ENCODE measurements at regions not wholly inside any gene's neighbourhood (a gene's known extent, or its start where the extent isn't known, plus 50 kb on each side); places are given as distances from the start of the nearest gene placed in this dataset.

GRCh38 chr14:30114051-30114450 lies 186.4 kb upstream of the PRKD1 start:
- H3K27me3 ChIP-seq (ENCODE audit: control insufficient read depth, insufficient read depth, low read length), result no peaks in the 10 kb centered on the region
- no peaks in the 10 kb centered on the region; the same call in 1 of the 2 replicates for H3K4me1 ChIP-seq (ENCODE audit: control insufficient read depth, insufficient read depth, low read length)
- H3K9me3 ChIP-seq (ENCODE audit: control insufficient read depth, insufficient read depth, low read length), result no peaks in the 10 kb centered on the region
- no peak for DNase-seq (ENCODE audit: low read depth, low spot score)
- no peak overlapping the region for H3K27ac ChIP-seq (ENCODE audit: low read length)
- H3K36me3 ChIP-seq (ENCODE audit: control insufficient read depth, insufficient read depth, low read length), result no peaks in the 10 kb centered on the region
- no peak overlapping the region for H3K4me3 ChIP-seq (ENCODE audit: low read length)

GRCh38 chr14:30115756-30116155 lies 188.1 kb upstream of the PRKD1 start:
- Histone ChIP-seq H3K9me3 (ENCODE audit: control insufficient read depth, insufficient read depth, low read length) (no peaks in the 10 kb centered on the region), H3K27ac (ENCODE audit: low read length) (no peak overlapping the region), H3K36me3 (ENCODE audit: control insufficient read depth, insufficient read depth, low read length) (no peaks in the 10 kb centered on the region), H3K4me3 (ENCODE audit: low read length) (no peak overlapping the region), H3K4me1 (ENCODE audit: control insufficient read depth, insufficient read depth, low read length) (no peaks in the 10 kb centered on the region; the same call in 1 of the 2 replicates), H3K27me3 (ENCODE audit: control insufficient read depth, insufficient read depth, low read length) (no peaks in the 10 kb centered on the region)
- DNase-seq (ENCODE audit: low read depth, low spot score), result no peak
- no CpG with 5 or more reads among the region's 2 CpGs for WGBS (ENCODE audit: insufficient coverage, insufficient read length)

DNA sequence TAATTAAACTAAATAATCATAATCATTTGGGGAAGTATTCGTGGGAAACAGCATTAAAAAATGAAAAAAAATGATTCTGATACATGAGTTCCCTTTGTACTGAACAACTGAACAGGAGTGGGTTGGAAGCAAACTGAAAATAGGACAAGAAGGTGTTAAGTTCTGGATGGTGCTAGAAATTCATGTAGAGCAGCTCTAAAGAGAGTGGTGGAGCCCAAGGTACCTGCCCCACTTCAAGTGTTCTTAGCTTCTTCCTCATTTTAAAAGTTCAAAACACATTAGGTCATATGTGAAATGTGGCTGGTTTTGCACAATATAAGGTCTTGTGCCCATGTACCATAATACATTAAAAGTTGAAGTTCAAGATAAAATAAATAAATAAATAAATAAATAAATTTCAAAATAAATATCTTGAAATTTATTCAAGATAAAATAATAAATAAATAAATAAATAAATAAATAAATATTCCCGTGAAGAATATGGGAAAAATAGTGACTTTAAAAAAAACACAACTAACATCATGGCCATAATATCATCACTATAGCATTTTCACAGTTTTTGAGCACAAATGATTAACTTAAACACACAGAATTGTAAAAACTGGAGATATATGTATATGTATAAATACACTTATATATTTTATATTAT lies 191.5 kb upstream of the PRKD1 start:
- H3K36me3 ChIP-seq (ENCODE audit: control insufficient read depth, insufficient read depth, low read length), result no peaks in the 10 kb centered on the region
- no CpG with 5 or more reads among the region's 2 CpGs for WGBS (ENCODE audit: insufficient coverage, insufficient read length)

DNA sequence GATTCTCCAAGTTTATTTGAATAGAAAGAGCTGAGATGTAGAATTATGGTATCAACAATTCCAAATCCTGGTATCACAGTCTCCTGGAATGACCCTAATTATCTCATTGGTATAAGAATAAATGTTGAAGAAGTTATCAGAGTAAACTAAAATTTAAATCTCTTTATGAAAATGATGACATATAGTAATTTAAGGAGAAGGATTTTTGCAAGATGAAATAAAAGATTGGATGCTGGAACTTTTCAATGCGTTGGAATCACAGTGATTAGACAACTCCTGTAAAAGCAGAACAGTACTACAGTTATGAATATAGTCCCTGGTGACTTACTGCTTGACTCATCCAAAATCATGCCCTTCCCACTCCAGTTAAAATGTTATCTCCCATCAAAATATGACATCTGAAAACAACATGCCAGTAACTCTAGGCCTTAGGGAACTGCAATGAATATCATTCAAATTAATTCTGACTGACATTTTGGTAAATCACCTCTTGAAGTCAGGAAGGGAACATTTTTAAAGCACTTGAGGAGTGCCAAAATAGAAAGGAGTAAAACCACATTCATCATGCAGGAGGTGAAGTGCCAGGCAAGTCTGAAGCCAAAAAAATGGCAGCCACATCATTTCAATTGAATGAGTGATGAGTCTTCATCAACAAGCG lies 197.8 kb upstream of the PRKD1 start:
- no peak for DNase-seq (ENCODE audit: low read depth, low spot score)
- Histone ChIP-seq H3K27ac (ENCODE audit: low read length) (no peak overlapping the region), H3K27me3 (ENCODE audit: control insufficient read depth, insufficient read depth, low read length) (no peaks in the 10 kb centered on the region), H3K4me3 (ENCODE audit: low read length) (no peak overlapping the region), H3K36me3 (ENCODE audit: control insufficient read depth, insufficient read depth, low read length) (no peaks in the 10 kb centered on the region), H3K9me3 (ENCODE audit: control insufficient read depth, insufficient read depth, low read length) (no peaks in the 10 kb centered on the region), H3K4me1 (ENCODE audit: control insufficient read depth, insufficient read depth, low read length) (no peaks in the 10 kb centered on the region)
- no CpG with 5 or more reads among the region's 2 CpGs for WGBS (ENCODE audit: insufficient coverage, insufficient read length)

More for the DNA sequence above, 191.5 kb upstream of the PRKD1 start:
- Histone ChIP-seq H3K27ac (ENCODE audit: low read length) (no peak overlapping the region), H3K27me3 (ENCODE audit: control insufficient read depth, insufficient read depth, low read length) (no peaks in the 10 kb centered on the region), H3K4me1 (ENCODE audit: control insufficient read depth, insufficient read depth, low read length) (no peaks in the 10 kb centered on the region; the same call in 1 of the 2 replicates), H3K4me3 (ENCODE audit: low read length) (no peak overlapping the region), H3K9me3 (ENCODE audit: control insufficient read depth, insufficient read depth, low read length) (no peaks in the 10 kb centered on the region)
- DNase-seq (ENCODE audit: low read depth, low spot score), result no peak

- Histone ChIP-seq H3K27ac (ENCODE audit: low read length) (no peak overlapping the region), H3K36me3 (ENCODE audit: control insufficient read depth, insufficient read depth, low read length) (no peaks in the 10 kb centered on the region), H3K4me1 (ENCODE audit: control insufficient read depth, insufficient read depth, low read length) (no peaks in the 10 kb centered on the region), H3K27me3 (ENCODE audit: control insufficient read depth, insufficient read depth, low read length) (no peaks in the 10 kb centered on the region), H3K4me3 (ENCODE audit: low read length) (no peak overlapping the region), H3K9me3 (ENCODE audit: control insufficient read depth, insufficient read depth, low read length) (no peaks in the 10 kb centered on the region)
- DNase-seq (ENCODE audit: low read depth, low spot score), result no peak
- no CpG with 5 or more reads among the region's 4 CpGs for WGBS (ENCODE audit: insufficient coverage, insufficient read length)
These were observed 202.2 kb upstream of the PRKD1 start for GRCh38 chr14:30129807-30130206.

GRCh38 chr14:30131581-30132097 lies 204.0 kb upstream of the PRKD1 start:
- no peak for DNase-seq (ENCODE audit: low read depth, low spot score)
- no peaks in the 10 kb centered on the region for H3K4me1 ChIP-seq (ENCODE audit: control insufficient read depth, insufficient read depth, low read length)
- H3K36me3 ChIP-seq (ENCODE audit: control insufficient read depth, insufficient read depth, low read length), result no peaks in the 10 kb centered on the region
- no peaks in the 10 kb centered on the region for H3K27me3 ChIP-seq (ENCODE audit: control insufficient read depth, insufficient read depth, low read length)
- no CpG with 5 or more reads among the region's 5 CpGs for WGBS (ENCODE audit: insufficient coverage, insufficient read length)
- no peak overlapping the region for H3K27ac ChIP-seq (ENCODE audit: low read length)
- H3K4me3 ChIP-seq (ENCODE audit: low read length), result no peak overlapping the region
- no peaks in the 10 kb centered on the region for H3K9me3 ChIP-seq (ENCODE audit: control insufficient read depth, insufficient read depth, low read length)

GRCh38 chr14:30132196-30132595 lies 204.5 kb upstream of the PRKD1 start:
- Histone ChIP-seq H3K27me3 (ENCODE audit: control insufficient read depth, insufficient read depth, low read length) (no peaks in the 10 kb centered on the region), H3K4me3 (ENCODE audit: low read length) (no peak overlapping the region), H3K27ac (ENCODE audit: low read length) (no peak overlapping the region), H3K36me3 (ENCODE audit: control insufficient read depth, insufficient read depth, low read length) (no peaks in the 10 kb centered on the region), H3K9me3 (ENCODE audit: control insufficient read depth, insufficient read depth, low read length) (no peaks in the 10 kb centered on the region), H3K4me1 (ENCODE audit: control insufficient read depth, insufficient read depth, low read length) (no peaks in the 10 kb centered on the region)
- WGBS (ENCODE audit: insufficient coverage, insufficient read length), result no CpG with 5 or more reads among the region's 2 CpGs
- no peak for DNase-seq (ENCODE audit: low read depth, low spot score)

GRCh38 chr14:30134936-30135335 lies 207.3 kb upstream of the PRKD1 start:
- H3K36me3 ChIP-seq (ENCODE audit: control insufficient read depth, insufficient read depth, low read length), result no peaks in the 10 kb centered on the region

DNA sequence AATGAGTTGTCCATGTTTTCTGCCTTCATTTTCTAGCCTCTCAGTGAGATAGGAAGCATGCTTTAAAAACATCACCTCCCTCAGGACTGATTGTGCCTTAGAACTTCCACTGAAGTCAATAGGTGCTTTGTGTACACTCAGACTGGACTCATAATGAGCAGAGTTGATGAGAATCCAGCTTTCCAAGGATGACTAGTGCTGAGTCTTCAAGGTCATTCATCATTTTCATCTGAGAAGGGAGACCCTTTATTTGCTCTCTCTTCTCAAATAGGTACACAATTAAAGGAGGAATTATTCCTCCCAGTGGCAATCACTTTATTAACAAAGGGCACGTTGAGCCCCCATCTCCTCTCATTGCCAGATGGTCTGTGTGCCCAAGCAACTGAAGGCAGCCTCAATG lies 210.9 kb upstream of the PRKD1 start:
- no CpG with 5 or more reads among the region's 1 CpG for WGBS (ENCODE audit: insufficient coverage, insufficient read length)
- H3K9me3 ChIP-seq (ENCODE audit: control insufficient read depth, insufficient read depth, low read length), result no peaks in the 10 kb centered on the region
- H3K27ac ChIP-seq (ENCODE audit: low read length), result no peak overlapping the region
- H3K27me3 ChIP-seq (ENCODE audit: control insufficient read depth, insufficient read depth, low read length), result no peaks in the 10 kb centered on the region
- no peak overlapping the region for H3K4me3 ChIP-seq (ENCODE audit: low read length)
- no peaks in the 10 kb centered on the region for H3K36me3 ChIP-seq (ENCODE audit: control insufficient read depth, insufficient read depth, low read length)
- H3K4me1 ChIP-seq (ENCODE audit: control insufficient read depth, insufficient read depth, low read length), result no peaks in the 10 kb centered on the region
- DNase-seq (ENCODE audit: low read depth, low spot score), result no peak

More at GRCh38 chr14:30134936-30135335, 207.3 kb upstream of the PRKD1 start:
- no peak for DNase-seq (ENCODE audit: low read depth, low spot score)
- no peak overlapping the region for H3K27ac ChIP-seq (ENCODE audit: low read length)
- H3K27me3 ChIP-seq (ENCODE audit: control insufficient read depth, insufficient read depth, low read length), result no peaks in the 10 kb centered on the region
- WGBS (ENCODE audit: insufficient coverage, insufficient read length), result no CpG with 5 or more reads among the region's 5 CpGs
- H3K9me3 ChIP-seq (ENCODE audit: control insufficient read depth, insufficient read depth, low read length), result no peaks in the 10 kb centered on the region
- no peaks in the 10 kb centered on the region for H3K4me1 ChIP-seq (ENCODE audit: control insufficient read depth, insufficient read depth, low read length)
- H3K4me3 ChIP-seq (ENCODE audit: low read length), result no peak overlapping the region

GRCh38 chr14:30142216-30142615 lies 214.6 kb upstream of the PRKD1 start:
- no peak overlapping the region for H3K4me3 ChIP-seq (ENCODE audit: low read length)
- no CpG with 5 or more reads among the region's 1 CpG for WGBS (ENCODE audit: insufficient coverage, insufficient read length)
- no peaks in the 10 kb centered on the region for H3K27me3 ChIP-seq (ENCODE audit: control insufficient read depth, insufficient read depth, low read length)
- DNase-seq (ENCODE audit: low read depth, low spot score), result no peak
- no peaks in the 10 kb centered on the region for H3K36me3 ChIP-seq (ENCODE audit: control insufficient read depth, insufficient read depth, low read length)
- no peaks in the 10 kb centered on the region for H3K4me1 ChIP-seq (ENCODE audit: control insufficient read depth, insufficient read depth, low read length)
- no peak overlapping the region for H3K27ac ChIP-seq (ENCODE audit: low read length)
- H3K9me3 ChIP-seq (ENCODE audit: control insufficient read depth, insufficient read depth, low read length), result no peaks in the 10 kb centered on the region

DNA sequence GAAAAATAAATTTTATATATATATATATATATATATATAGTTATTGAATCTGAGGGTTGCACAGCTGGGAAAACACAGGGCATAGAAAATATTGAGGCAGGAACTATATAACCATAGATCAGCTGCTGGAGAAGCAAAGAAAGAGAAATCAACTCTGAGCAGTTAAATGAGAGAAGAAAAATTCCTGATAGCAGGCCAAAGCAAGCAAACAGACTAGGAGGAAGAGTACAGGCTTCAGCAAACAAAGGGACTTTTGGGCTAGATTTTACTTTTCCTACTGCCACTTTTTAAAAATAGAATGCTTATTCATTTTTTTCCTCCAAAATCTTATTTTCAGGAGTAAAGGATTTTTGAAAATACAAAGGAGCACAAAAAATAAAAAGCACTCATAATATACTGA lies 216.0 kb upstream of the PRKD1 start:
- Histone ChIP-seq H3K4me3 (ENCODE audit: low read length) (no peak overlapping the region), H3K9me3 (ENCODE audit: control insufficient read depth, insufficient read depth, low read length) (no peaks in the 10 kb centered on the region), H3K36me3 (ENCODE audit: control insufficient read depth, insufficient read depth, low read length) (no peaks in the 10 kb centered on the region), H3K27me3 (ENCODE audit: control insufficient read depth, insufficient read depth, low read length) (no peaks in the 10 kb centered on the region), H3K27ac (ENCODE audit: low read length) (no peak overlapping the region), H3K4me1 (ENCODE audit: control insufficient read depth, insufficient read depth, low read length) (no peaks in the 10 kb centered on the region)
- DNase-seq (ENCODE audit: low read depth, low spot score), result no peak
